ENCODE measurements at regions not wholly inside any gene's neighbourhood (a gene's known extent, or its start where the extent isn't known, plus 50 kb on each side); places are given as distances from the start of the nearest gene placed in this dataset.

GRCh38 chr6:40753675-40754448 is 166.7 kb upstream of the LRFN2 start:
- DNase-seq (ENCODE audit: low spot score), result no peak
- H3K27ac Mint-ChIP-seq, result no peak overlapping the region
- CTCF ChIA-PET, result interaction anchor here (1.1 kb wide), 1 partner anchor 274 kb away, joined by 4 read pairs; no protein-coding TSS in a partner anchor
- H3K9me3 Mint-ChIP-seq, result no peaks in the 10 kb centered on the region
- TF ChIP-seq MAX (CRISPR knock-in tag; IDR thresholded peaks at IDR 0.05) (no peak), OVOL2 (CRISPR knock-in tag; IDR thresholded peaks at IDR 0.05; ENCODE audit: borderline replicate concordance) (no peak), ZBTB21 (CRISPR knock-in tag; IDR thresholded peaks at IDR 0.05; ENCODE audit: borderline replicate concordance) (no peak), E2F5 (CRISPR knock-in tag; IDR thresholded peaks at IDR 0.05) (no peak), ZNF416 (CRISPR knock-in tag; IDR thresholded peaks at IDR 0.05) (no peak), ZNF121 (CRISPR knock-in tag; IDR thresholded peaks at IDR 0.05) (no peak), CREB1 (CRISPR knock-in tag; IDR thresholded peaks at IDR 0.05) (no peak), KAT7 (CRISPR knock-in tag; IDR thresholded peaks at IDR 0.05; ENCODE audit: borderline replicate concordance) (no peak), RELA (CRISPR knock-in tag; IDR thresholded peaks at IDR 0.05; ENCODE audit: borderline replicate concordance) (no peak), TCF7 (CRISPR knock-in tag; IDR thresholded peaks at IDR 0.05; ENCODE audit: low read depth) (no peak), FOXK1 (CRISPR knock-in tag; IDR thresholded peaks at IDR 0.05) (no peak), PREB (CRISPR knock-in tag; IDR thresholded peaks at IDR 0.05; ENCODE audit: borderline replicate concordance) (no peak), JUN (CRISPR knock-in tag; IDR thresholded peaks at IDR 0.05) (no peak), SMAD3 (CRISPR knock-in tag; IDR thresholded peaks at IDR 0.05; ENCODE audit: borderline replicate concordance) (no peak)
- TF ChIP-seq, protein P1, sequence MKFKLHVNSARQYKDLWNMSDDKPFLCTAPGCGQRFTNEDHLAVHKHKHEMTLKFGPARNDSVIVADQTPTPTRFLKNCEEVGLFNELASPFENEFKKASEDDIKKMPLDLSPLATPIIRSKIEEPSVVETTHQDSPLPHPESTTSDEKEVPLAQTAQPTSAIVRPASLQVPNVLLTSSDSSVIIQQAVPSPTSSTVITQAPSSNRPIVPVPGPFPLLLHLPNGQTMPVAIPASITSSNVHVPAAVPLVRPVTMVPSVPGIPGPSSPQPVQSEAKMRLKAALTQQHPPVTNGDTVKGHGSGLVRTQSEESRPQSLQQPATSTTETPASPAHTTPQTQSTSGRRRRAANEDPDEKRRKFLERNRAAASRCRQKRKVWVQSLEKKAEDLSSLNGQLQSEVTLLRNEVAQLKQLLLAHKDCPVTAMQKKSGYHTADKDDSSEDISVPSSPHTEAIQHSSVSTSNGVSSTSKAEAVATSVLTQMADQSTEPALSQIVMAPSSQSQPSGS (CRISPR knock-in tag; IDR thresholded peaks at IDR 0.05; ENCODE audit: borderline replicate concordance, low read depth), result no peak
- POLR2A ChIA-PET, result no interaction called here
- H3K4me1 Mint-ChIP-seq, result peaks cover 16% of the 10 kb centered on the region
- H3K27me3 Mint-ChIP-seq (ENCODE audit: low read depth), result peaks cover 30% of the 10 kb centered on the region
- no peaks in the 10 kb centered on the region for H3K36me3 Mint-ChIP-seq
- H3K4me3 Mint-ChIP-seq, result no peak overlapping the region
- no peak for ATAC-seq

- TF ChIP-seq ZNF532 (CRISPR knock-in tag; IDR thresholded peaks at IDR 0.05; ENCODE audit: borderline replicate concordance), result no peak
- TF ChIP-seq ZNF121 (CRISPR knock-in tag; IDR thresholded peaks at IDR 0.05), result no peak
- no peak overlapping the region for H3K4me3 Mint-ChIP-seq
- ATAC-seq (no peak), DNase-seq (ENCODE audit: low spot score) (no peak)
- H3K4me1 Mint-ChIP-seq, result peaks cover 16% of the 10 kb centered on the region
- POLR2A ChIA-PET, result no interaction called here
- no peaks in the 10 kb centered on the region for H3K9me3 Mint-ChIP-seq
- H3K27me3 Mint-ChIP-seq (ENCODE audit: low read depth), result peaks cover 32% of the 10 kb centered on the region
- no peaks in the 10 kb centered on the region for H3K36me3 Mint-ChIP-seq
- H3K27ac Mint-ChIP-seq, result no peak overlapping the region
- CTCF ChIA-PET, result interaction anchor here (1.6 kb wide), 1 partner anchor 45 kb away, joined by 3 read pairs; no protein-coding TSS in a partner anchor
Measured at GRCh38 chr6:40753048-40753447, 165.9 kb upstream of the LRFN2 start.
